IPS-18a (cell line): ENCODE measurements at regions not wholly inside any gene's neighbourhood (a gene's known extent, or its start where the extent isn't known, plus 50 kb on each side); places are given as distances from the start of the nearest gene placed in this dataset.
"Not testable (repeated sequence)": the region's sequence is repeated elsewhere in the genome, so short reads cannot be mapped to it uniquely, and the experiment has no call there.

Experiments used
- H3K27ac ChIP-seq: one replicate; pipeline ENCODE4 v1.5.1; 2013; ENCODE audit warnings: low read length
- H3K27me3 ChIP-seq: one replicate; pipeline ENCODE4 v1.6.1; 2013; ENCODE audit warnings: mild to moderate bottlenecking, low read length; ENCODE audit not compliant: control insufficient read depth, insufficient read depth
- H3K36me3 ChIP-seq: one replicate; pipeline ENCODE4 v1.6.1; 2013; ENCODE audit warnings: low read depth, low read length; ENCODE audit not compliant: control insufficient read depth
- H3K4me1 ChIP-seq: one replicate; pipeline ENCODE4 v1.6.1; 2013; ENCODE audit warnings: low read depth, low read length; ENCODE audit not compliant: control insufficient read depth
- H3K4me3 ChIP-seq: one replicate; pipeline ENCODE4 v1.5.1; 2013; ENCODE audit warnings: low read length
- H3K9ac ChIP-seq: one replicate; pipeline ENCODE4 v1.6.1; 2013; ENCODE audit warnings: mild to moderate bottlenecking, low read length, moderate library complexity
- H3K9me3 ChIP-seq: one replicate; pipeline ENCODE4 v1.6.1; 2013; ENCODE audit warnings: low read depth, low read length; ENCODE audit not compliant: control insufficient read depth

DNA sequence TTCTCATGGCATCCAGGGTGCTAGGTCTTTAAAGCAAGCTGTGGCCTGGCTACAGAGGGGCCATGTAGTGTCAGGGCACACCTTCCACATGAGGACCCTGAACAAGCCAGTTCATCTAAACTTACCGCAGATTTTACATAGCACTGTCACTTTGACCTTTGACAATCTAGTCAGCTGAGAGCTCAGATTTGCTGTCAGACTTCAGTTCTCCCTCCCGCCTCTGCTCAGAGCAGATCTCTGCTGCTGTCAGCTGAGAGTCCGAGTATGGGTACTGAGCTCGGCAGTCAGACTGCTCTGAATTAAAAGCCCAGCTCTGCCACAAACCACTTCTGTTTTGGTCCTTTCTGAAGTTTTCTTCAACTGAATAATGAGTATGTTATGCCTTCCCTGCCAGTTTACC is 507.1 kb downstream of the SOX6 start:
- Histone ChIP-seq H3K36me3 (no peaks in the 10 kb centered on the region), H3K9me3 (no peaks in the 10 kb centered on the region), H3K4me3 (no peak overlapping the region), H3K9ac (no peak overlapping the region), H3K27me3 (no peaks in the 10 kb centered on the region), H3K4me1 (peaks cover 18% of the 10 kb centered on the region), H3K27ac (no peak overlapping the region)

DNA sequence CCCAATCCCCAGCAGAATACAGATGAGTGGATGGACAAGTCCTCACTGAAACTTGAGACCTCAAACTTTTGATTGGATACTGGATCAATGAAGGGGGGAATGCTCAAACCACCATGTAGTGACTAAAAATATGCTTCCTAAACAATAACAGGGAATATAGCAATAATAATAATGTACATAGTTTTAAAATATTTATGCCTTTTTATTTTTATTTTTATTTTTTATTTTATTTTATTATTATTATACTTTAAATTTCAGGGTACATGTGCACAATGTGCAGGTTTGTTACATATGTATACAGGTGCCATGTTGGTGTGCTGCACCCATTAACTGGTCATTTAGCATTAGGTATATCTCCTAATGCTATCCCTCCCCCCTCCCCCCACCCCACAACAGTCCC is 506.0 kb downstream of the SOX6 start:
- H3K9me3 ChIP-seq, H3K4me3 ChIP-seq, H3K4me1 ChIP-seq, H3K9ac ChIP-seq, H3K36me3 ChIP-seq, H3K27me3 ChIP-seq, H3K27ac ChIP-seq: not testable (repeated sequence)

DNA sequence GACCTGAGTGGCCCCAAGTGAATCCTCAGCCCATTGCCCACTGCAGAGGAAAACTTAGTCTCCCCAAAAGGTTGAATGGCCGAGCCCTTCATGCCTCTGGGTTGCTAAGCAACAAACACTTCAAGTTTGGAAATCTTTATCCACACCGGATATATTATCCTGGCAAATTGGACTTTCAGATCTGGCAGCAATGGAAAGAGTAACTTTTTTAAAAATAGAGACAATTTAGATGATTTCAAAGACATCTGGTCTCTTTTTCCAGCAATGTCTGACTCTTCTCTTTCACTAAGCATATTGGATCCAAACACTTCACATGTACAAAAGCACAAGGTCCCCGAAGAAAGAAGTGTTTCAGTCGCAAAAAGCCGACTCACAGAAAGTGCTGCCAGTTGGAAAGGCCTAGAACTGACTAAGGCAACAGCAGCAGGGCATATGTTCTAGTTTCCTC is 505.3 kb downstream of the SOX6 start:
- Histone ChIP-seq H3K27ac (no peak overlapping the region), H3K4me1 (no peaks in the 10 kb centered on the region), H3K9me3 (no peaks in the 10 kb centered on the region), H3K27me3 (no peaks in the 10 kb centered on the region), H3K9ac (no peak overlapping the region), H3K4me3 (no peak overlapping the region), H3K36me3 (no peaks in the 10 kb centered on the region)

DNA sequence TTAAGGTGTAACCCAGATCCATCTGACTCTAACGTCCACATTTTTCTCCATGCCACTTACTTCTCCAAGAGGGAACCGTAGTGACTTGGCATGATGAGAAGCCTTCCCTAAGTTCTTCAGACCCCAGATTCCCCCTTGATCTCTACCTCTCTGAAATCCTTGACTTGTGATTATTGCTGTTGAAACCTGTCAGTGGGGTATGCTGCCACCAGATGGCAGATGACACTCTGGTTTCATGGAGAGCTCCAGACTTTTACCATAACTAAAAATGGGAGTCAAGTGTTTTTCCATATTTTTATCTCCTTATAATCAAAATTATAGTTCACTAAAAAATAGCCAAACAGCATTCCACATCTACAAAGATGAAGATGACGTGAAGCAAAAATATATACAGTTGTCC is 504.2 kb downstream of the SOX6 start:
- H3K27ac ChIP-seq, result no peak overlapping the region
- no peak overlapping the region for H3K9ac ChIP-seq
- no peaks in the 10 kb centered on the region for H3K9me3 ChIP-seq
- H3K4me3 ChIP-seq, result no peak overlapping the region
- no peaks in the 10 kb centered on the region for H3K4me1 ChIP-seq
- no peaks in the 10 kb centered on the region for H3K36me3 ChIP-seq
- no peaks in the 10 kb centered on the region for H3K27me3 ChIP-seq

DNA sequence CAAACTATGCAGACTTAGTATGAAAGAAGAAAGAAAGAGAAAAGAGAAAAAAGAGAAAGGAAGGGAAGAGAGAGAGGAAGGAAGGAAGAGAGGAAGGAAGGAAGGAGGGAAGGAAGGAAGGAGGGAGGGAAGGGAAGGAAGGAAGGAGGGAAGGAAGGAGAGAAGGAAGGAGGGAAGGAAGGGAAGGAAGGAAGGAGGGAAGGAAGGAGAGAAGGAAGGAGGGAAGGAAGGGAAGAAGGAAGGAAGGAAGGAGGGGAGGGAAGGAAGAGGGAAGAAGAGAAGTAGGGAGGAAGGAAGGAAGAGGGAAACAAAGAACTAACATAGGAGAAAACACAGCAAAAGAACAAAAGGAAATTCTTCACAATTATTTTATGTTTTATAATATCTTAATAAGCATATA is 502.1 kb downstream of the SOX6 start:
- Histone ChIP-seq H3K36me3 (no peaks in the 10 kb centered on the region), H3K4me3 (no peak overlapping the region), H3K27ac (no peak overlapping the region), H3K4me1 (no peaks in the 10 kb centered on the region), H3K27me3 (no peaks in the 10 kb centered on the region), H3K9ac (no peak overlapping the region), H3K9me3 (no peaks in the 10 kb centered on the region)

DNA sequence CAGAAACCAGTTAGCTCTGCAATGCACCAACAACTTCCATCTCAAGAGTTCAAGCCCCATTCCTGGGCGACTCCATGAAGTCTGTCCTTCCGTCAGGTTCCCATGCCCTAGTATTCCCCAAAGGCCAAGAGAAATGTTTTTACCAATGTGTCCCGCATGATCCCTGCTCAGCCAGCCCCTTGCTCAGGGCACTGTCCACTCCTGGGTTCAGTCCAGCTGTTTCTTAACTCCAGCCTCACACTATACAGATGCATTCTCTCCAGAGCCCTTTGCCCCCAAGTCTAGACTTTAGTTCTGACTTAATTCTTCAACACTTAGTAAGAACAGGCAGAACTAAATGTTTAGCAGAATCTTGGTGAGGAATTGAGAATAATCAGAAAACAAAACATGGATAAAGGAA is 497.5 kb downstream of the SOX6 start:
- Histone ChIP-seq H3K27ac (no peak overlapping the region), H3K27me3 (no peaks in the 10 kb centered on the region), H3K9ac (no peak overlapping the region), H3K4me1 (peaks cover 3% of the 10 kb centered on the region), H3K4me3 (no peak overlapping the region), H3K36me3 (no peaks in the 10 kb centered on the region), H3K9me3 (no peaks in the 10 kb centered on the region)

DNA sequence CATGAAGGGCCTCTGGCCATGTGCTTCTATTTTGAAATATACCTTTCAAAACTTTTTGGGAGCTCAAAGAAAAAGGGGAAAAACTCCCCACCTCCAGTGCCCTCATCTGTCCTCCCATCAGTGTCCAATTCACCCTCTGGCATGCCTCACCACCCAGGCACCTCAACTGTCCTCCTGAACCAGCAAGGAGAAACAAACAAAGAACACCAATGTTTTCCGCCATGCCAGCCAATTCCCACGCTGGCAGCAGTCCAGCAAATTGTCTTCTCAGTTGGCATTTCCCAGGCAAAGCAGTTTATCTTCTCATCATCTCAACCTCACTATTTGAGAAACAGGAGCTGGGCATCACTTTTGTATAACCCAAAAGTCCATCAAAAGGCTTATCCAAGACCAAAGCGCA is 496.9 kb downstream of the SOX6 start:
- no peak overlapping the region for H3K4me3 ChIP-seq
- no peaks in the 10 kb centered on the region for H3K27me3 ChIP-seq
- no peaks in the 10 kb centered on the region for H3K9me3 ChIP-seq
- H3K36me3 ChIP-seq, result no peaks in the 10 kb centered on the region
- H3K4me1 ChIP-seq, result peaks cover 8% of the 10 kb centered on the region
- H3K9ac ChIP-seq, result no peak overlapping the region
- H3K27ac ChIP-seq, result no peak overlapping the region

DNA sequence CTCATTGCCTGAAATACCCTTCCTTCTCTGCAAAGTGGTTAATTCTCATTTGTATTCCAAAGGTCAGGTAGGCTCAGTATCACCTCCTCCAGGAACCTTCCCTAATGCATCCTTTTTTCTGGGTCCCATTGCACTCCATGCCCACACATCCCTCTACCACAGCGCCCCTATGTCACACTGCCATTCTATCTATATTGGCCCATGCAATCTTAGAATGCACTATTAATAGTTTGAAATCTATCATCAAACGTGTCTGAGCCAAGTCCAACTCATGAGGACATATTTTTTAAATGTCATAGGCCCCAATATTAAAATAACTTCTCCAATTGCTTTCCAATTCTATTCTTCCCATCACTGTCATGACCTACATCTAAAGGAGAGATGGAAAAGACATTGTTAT is 495.1 kb downstream of the SOX6 start:
- H3K36me3 ChIP-seq, result no peaks in the 10 kb centered on the region
- H3K4me3 ChIP-seq, result no peak overlapping the region
- H3K27ac ChIP-seq, result no peak overlapping the region
- H3K9me3 ChIP-seq, result no peaks in the 10 kb centered on the region
- peaks cover 15% of the 10 kb centered on the region for H3K4me1 ChIP-seq
- no peaks in the 10 kb centered on the region for H3K27me3 ChIP-seq
- no peak overlapping the region for H3K9ac ChIP-seq

DNA sequence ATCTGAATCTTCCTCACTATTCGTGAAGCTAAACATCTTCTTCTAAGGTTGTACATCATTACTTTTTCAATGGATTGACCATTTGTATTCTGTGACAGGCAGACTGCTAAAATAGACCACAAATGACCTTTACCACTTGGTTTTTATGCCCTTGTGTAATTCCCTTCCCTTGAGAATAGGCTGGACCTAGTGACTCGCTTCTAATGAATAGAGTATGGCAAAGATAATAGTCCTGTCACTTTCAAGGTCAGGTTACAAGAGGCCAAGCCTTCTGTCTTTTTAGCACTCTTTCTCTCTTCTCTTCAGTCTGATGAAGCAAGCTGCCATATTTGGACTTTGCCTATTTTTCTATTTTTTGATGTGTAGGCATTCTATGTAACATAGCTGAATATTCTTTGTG is 492.9 kb downstream of the SOX6 start:
- no peak overlapping the region for H3K27ac ChIP-seq
- no peak overlapping the region for H3K4me3 ChIP-seq
- H3K36me3 ChIP-seq, result no peaks in the 10 kb centered on the region
- H3K4me1 ChIP-seq, result peaks cover 15% of the 10 kb centered on the region
- no peaks in the 10 kb centered on the region for H3K27me3 ChIP-seq
- H3K9me3 ChIP-seq, result no peaks in the 10 kb centered on the region
- H3K9ac ChIP-seq, result no peak overlapping the region

DNA sequence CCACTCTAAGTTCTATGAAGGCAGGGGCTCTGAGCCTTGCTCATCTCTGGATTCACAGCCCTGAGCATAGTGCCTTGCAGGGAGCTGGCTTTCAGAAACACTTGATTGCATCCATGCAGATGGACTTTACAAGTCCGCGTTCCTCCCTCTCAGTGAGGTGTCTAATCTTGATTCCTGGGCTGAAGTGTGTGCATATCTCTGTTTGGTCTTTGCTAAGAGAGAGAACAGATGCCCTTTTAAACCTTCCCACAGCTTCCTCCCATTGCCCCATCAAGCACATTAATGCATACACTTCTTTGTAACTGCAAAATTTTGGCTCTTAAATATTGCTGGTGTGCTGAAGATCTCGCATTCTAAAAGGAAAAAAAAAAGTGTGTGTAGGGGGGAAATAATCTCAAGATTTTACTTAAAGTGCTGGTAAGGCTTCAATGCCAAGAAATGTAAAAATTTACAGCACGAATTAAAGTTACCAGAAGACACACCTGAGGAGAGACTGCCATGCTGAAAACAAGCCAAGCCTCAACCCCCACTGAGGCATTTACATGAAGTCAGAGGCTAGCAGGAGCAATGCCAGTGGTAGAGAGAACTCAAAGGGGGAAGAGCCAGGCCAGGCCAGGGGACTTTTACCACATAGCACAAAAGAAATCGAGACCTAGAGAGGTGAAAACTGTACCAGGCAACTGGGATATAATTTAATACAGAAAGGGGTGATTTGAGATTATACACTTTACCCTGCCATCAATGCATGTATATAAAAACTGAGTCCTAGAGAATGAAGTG is 492.1 kb downstream of the SOX6 start:
- Histone ChIP-seq H3K9ac (no peak overlapping the region), H3K27ac (no peak overlapping the region), H3K36me3 (no peaks in the 10 kb centered on the region), H3K9me3 (no peaks in the 10 kb centered on the region), H3K4me3 (no peak overlapping the region), H3K4me1 (peaks cover 15% of the 10 kb centered on the region), H3K27me3 (no peaks in the 10 kb centered on the region)

DNA sequence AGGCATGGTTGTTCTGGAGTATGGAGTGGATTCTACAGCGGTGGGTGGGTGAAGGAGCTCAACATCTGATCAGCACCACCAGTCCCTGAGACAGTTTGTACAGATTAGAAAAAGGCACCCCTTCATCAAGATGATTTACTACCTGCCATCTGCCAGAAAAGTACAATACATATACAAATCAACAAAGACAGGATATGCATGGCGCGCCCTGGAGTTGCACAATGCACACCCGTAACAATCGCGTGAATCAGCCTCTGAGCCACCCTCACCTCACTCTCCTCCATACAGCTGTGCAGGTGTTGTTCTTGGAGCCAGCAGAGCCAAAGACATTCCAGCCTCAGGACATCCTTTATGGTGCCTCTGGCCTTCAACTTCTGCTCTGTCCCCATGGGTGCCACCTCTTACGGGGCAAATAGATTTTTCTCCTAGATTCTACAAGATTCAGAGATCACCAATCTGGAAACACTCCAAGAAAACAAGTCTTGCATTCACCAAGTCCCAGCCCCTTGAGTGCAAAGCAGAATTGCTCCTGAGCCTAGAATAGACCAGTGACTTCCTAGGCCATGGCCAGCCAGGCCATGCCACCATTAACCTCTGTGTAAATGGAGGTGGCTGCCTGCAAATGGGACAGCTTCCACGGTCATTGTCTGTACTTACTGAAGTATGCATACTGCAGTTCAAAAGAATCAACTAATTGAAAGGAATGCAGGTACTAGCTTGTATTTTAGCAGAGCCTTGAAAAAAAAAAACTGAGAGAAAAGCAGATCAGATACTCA is 490.9 kb downstream of the SOX6 start:
- Histone ChIP-seq H3K4me1 (peaks cover 15% of the 10 kb centered on the region), H3K4me3 (no peak overlapping the region), H3K27ac (no peak overlapping the region), H3K9ac (no peak overlapping the region), H3K36me3 (no peaks in the 10 kb centered on the region), H3K27me3 (no peaks in the 10 kb centered on the region), H3K9me3 (no peaks in the 10 kb centered on the region)

DNA sequence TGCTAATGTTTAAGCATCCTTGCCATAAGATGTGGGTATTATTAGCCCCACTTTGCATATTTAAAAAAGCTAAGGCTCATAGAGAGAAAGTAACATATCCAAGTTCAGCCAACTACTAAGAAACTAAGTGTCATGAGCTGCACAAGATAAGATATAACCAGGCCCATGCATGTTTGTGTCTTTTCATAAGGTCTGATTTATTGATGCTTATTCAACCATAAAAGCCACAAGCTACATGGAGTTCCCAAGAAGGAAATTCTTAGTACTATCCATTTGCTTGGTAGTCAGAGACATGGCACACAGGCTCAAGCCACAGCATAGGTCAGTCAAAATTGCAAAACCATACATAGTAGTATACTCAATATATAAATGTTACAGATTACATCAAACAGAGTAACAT is 488.5 kb downstream of the SOX6 start:
- no peaks in the 10 kb centered on the region for H3K36me3 ChIP-seq
- H3K9ac ChIP-seq, result no peak overlapping the region
- H3K27me3 ChIP-seq, result no peaks in the 10 kb centered on the region
- H3K27ac ChIP-seq, result no peak overlapping the region
- no peak overlapping the region for H3K4me3 ChIP-seq
- no peaks in the 10 kb centered on the region for H3K9me3 ChIP-seq
- H3K4me1 ChIP-seq, result peaks cover 34% of the 10 kb centered on the region
